HepG2 (cell line): ENCODE measurements at regions not wholly inside any gene's neighbourhood (a gene's known extent, or its start where the extent isn't known, plus 50 kb on each side); places are given as distances from the start of the nearest gene placed in this dataset.
"Not testable (repeated sequence)": the region's sequence is repeated elsewhere in the genome, so short reads cannot be mapped to it uniquely, and the experiment has no call there.

ENCODE experiments used
- ATAC-seq: fragments of 200-7000 bp; cut with Tn5 transposase; 3 replicates; pipeline ENCODE4 v1.9.1; 2020; ENCODE audit warnings: mild to moderate bottlenecking, moderate library complexity
- BruUV-seq: library from RNA; stranded (reverse); fragments of 400-500 nt; replicated peaks from 2 replicates; lab custom pipeline; 2021; lab: Mats Ljungman, UMichigan
- CTCF ChIA-PET: fragments of 300-600 bp; formaldehyde crosslinking; extraction: SDS; loops from one replicate; lab custom pipeline; 2021; ENCODE audit warnings: low total read pairs, inconsistent platforms, low intra/inter-chr PET ratio; lab: Yijun Ruan, JAX
- POLR2A ChIA-PET: fragments of 350-600 bp; sonication (Branson Sonifier 250); formaldehyde crosslinking; loops from one replicate; lab custom pipeline; 2020; ENCODE audit warnings: antibody characterized with exemption, inconsistent platforms; lab: Yijun Ruan, JAX
- DNase-seq: peaks from one replicate; pipeline ENCODE4 v3.0.0-alpha.2; 2015; ENCODE audit warnings: low spot score
- FAIRE-seq: peaks from 3 replicates; lab custom pipeline; 2011; peaks lifted over from hg19 to GRCh38; lab: Jason Lieb, UNC
- H2AFZ ChIP-seq: one replicate; pipeline ENCODE4 v1.6.1; 2011; ENCODE audit warnings: low read length, inconsistent platforms
- H3K27ac ChIP-seq: fragments of 300-600 bp; 3 replicates; pipeline ENCODE4 v1.8.0; 2011; ENCODE audit warnings: mixed run types, mild to moderate bottlenecking, mixed read lengths, low read length, inconsistent platforms; ENCODE audit not compliant: insufficient read depth; ENCODE audit errors: extremely low read length
- H3K27me3 ChIP-seq, 2 experiments: fragments of 200-600 bp in 1 of 2; 2 replicates in 1 of 2; 3 replicates in 1 of 2; pipeline versions ENCODE4 v1.6.0 to v1.8.0; 2011; ENCODE audit warnings: low read length in 2 of 2, mild to moderate bottlenecking in 2 of 2, moderate library complexity in 2 of 2, inconsistent platforms in 1 of 2; ENCODE audit not compliant: insufficient read depth in 2 of 2, control insufficient read depth in 1 of 2
- H3K36me3 ChIP-seq, 2 experiments: fragments of 200-600 bp in 1 of 2; replicated peaks in 1 of 2; 2 replicates in 1 of 2; 3 replicates in 1 of 2; pipeline versions ENCODE4 v1.5.1 to v1.8.0; 2011; ENCODE audit warnings: low read length in 2 of 2, inconsistent platforms in 1 of 2; ENCODE audit not compliant: insufficient read depth in 2 of 2, control insufficient read depth in 1 of 2
- H3K4me1 ChIP-seq: 2 replicates; pipeline ENCODE4 v1.5.1; 2012; ENCODE audit warnings: low read length, inconsistent platforms; ENCODE audit not compliant: insufficient read depth
- H3K4me2 ChIP-seq: 2 replicates; pipeline ENCODE4 v1.6.0; 2011; ENCODE audit warnings: low read depth, low read length, inconsistent platforms
- H3K4me3 ChIP-seq, 3 experiments: fragments of 200-600 bp in 1 of 3; sonication (generic), shearing (Covaris generic) in 1 of 3; replicated peaks in 1 of 3; 2 replicates each; pipeline ENCODE4 v1.5.1; 2011 to 2016; ENCODE audit warnings: low read length in 3 of 3, inconsistent platforms in 2 of 3, low read depth in 2 of 3, mild to moderate bottlenecking in 2 of 3, control low read depth in 1 of 3, mixed read lengths in 1 of 3; ENCODE audit not compliant: insufficient read depth in 1 of 3
- H3K79me2 ChIP-seq: one replicate; pipeline ENCODE4 v1.6.1; 2011; ENCODE audit warnings: low read length, inconsistent platforms; ENCODE audit not compliant: insufficient read depth
- H3K9ac ChIP-seq: 2 replicates; pipeline ENCODE4 v1.6.0; 2011; ENCODE audit warnings: mild to moderate bottlenecking, low read depth, low read length, inconsistent platforms; ENCODE audit not compliant: insufficient read depth
- H3K9me3 ChIP-seq: 2 replicates; pipeline ENCODE4 v1.5.1; 2012; ENCODE audit warnings: mild to moderate bottlenecking, low read length
- H4K20me1 ChIP-seq: 2 replicates; pipeline ENCODE4 v1.6.0; 2011; ENCODE audit warnings: inconsistent platforms, mild to moderate bottlenecking, low read length, moderate library complexity; ENCODE audit not compliant: insufficient read depth
- MAFF ChIP-seq: IDR thresholded peaks from 2 replicates; pipeline ENCODE4 v1.6.1; 2011; ENCODE audit warnings: low read depth, low read length, improper control_type of control experiment
- MAFK ChIP-seq, 2 experiments: IDR thresholded peaks in 1 of 2; conservative IDR thresholded peaks in 1 of 2; 2 replicates each; pipeline ENCODE4 v1.6.1; 2011; ENCODE audit warnings: improper control_type of control experiment in 2 of 2, low read length in 2 of 2
- THAP11 ChIP-seq: IDR thresholded peaks from 2 replicates; pipeline ENCODE4 v1.6.1; 2016; ENCODE audit warnings: missing biosample characterization, missing genetic modification reagents
- WGBS: methylation state at CpG from one replicate; pipeline ENCODE4 v1.1.6; 2017; ENCODE audit warnings: low lambda C conversion rate; 5-methylcytosine and 5-hydroxymethylcytosine counted together
- in situ Hi-C: cut with HindIII; loops from 2 replicates; pipeline ENCODE4 v1.10.0; 2017; ENCODE audit warnings: low pct_unique_long_range_greater_than_20kb; ENCODE audit not compliant: extremely low pct_ligation_motif_present
- intact Hi-C: fragments of 100-400 bp; cut with micrococcal nuclease; formaldehyde crosslinking; loops from one replicate; pipeline ENCODE4 v1.10.0; 2022; ENCODE audit not compliant: unreplicated experiment
- TF ChIP-seq, protein P1 (sequence below): sonication (generic); formaldehyde crosslinking; IDR thresholded peaks from 2 replicates; pipeline ENCODE4 v1.4.0; 2020; ENCODE audit warnings: missing genetic modification reagents

DNA sequence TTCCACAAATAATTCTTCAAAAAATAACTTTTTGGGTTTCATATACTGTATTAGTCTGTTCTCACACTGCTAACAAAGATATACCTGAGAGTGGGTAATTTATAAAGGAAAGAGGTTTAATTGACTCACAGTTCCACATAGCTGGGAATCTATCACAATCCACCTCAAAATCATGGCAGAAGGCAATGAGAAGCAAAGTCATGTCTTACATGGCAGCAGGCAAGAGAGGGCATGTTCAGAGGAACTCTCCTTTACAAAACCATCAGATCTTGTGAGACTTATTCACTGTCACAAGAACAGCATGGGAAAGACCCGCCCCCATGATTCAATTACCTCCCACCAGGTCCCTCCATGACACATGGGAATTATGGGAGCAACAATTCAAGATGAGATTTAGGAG lies 93.1 kb upstream of the NANOGP8 start:
- ATAC-seq, H3K79me2 ChIP-seq, POLR2A ChIA-PET, DNase-seq, CTCF ChIA-PET, H3K4me2 ChIP-seq, H4K20me1 ChIP-seq, H3K4me1 ChIP-seq, H2AFZ ChIP-seq, H3K9ac ChIP-seq, H3K36me3 ChIP-seq, FAIRE-seq, H3K4me3 ChIP-seq, H3K9me3 ChIP-seq, H3K27me3 ChIP-seq, BruUV-seq, H3K27ac ChIP-seq, in situ Hi-C loops, intact Hi-C loops: not testable (repeated sequence)
- whole genome bisulfite sequencing, result 82% methylated on average over 1 of the region's 1 CpG

DNA sequence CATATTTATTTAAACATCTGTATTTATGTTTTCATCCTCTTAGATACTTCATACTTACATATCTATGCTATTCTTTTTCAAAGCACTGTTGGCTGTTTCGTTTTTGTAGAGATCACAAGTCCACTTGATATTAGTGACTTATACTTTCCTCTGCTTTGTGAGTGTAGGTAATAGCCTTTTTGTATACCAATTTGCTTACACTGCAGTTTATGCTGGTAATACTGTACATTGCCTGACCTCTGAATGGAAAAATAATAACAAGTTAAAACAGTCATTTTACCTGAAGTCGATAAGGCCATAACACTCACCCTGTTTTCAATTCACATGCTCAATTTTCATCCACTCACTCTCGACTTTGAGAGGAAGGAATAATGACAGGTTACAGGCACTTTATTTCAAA lies 89.9 kb upstream of the NANOGP8 start:
- intact Hi-C loops (no loop called here), in situ Hi-C loops (no loop called here)
- Histone ChIP-seq H3K79me2 (no peaks in the 10 kb centered on the region), H2AFZ (no peak overlapping the region), H3K27ac (no peak overlapping the region), H3K9me3 (no peaks in the 10 kb centered on the region), H3K36me3 (no peaks in the 10 kb centered on the region), H3K4me2 (no peak overlapping the region), H3K4me1 (peaks cover 9% of the 10 kb centered on the region; the same call in 1 of the 2 replicates), H3K9ac (no peak overlapping the region), H3K27me3 (no peaks in the 10 kb centered on the region), H3K4me3 (no peak overlapping the region), H4K20me1 (no peaks in the 10 kb centered on the region)
- FAIRE-seq (no peak), DNase-seq (no peak), ATAC-seq (no peak)
- WGBS, result 9% methylated on average over 3 of the region's 3 CpGs
- ChIA-PET POLR2A (no interaction called here), CTCF (no interaction called here)
- TF ChIP-seq, protein P1, sequence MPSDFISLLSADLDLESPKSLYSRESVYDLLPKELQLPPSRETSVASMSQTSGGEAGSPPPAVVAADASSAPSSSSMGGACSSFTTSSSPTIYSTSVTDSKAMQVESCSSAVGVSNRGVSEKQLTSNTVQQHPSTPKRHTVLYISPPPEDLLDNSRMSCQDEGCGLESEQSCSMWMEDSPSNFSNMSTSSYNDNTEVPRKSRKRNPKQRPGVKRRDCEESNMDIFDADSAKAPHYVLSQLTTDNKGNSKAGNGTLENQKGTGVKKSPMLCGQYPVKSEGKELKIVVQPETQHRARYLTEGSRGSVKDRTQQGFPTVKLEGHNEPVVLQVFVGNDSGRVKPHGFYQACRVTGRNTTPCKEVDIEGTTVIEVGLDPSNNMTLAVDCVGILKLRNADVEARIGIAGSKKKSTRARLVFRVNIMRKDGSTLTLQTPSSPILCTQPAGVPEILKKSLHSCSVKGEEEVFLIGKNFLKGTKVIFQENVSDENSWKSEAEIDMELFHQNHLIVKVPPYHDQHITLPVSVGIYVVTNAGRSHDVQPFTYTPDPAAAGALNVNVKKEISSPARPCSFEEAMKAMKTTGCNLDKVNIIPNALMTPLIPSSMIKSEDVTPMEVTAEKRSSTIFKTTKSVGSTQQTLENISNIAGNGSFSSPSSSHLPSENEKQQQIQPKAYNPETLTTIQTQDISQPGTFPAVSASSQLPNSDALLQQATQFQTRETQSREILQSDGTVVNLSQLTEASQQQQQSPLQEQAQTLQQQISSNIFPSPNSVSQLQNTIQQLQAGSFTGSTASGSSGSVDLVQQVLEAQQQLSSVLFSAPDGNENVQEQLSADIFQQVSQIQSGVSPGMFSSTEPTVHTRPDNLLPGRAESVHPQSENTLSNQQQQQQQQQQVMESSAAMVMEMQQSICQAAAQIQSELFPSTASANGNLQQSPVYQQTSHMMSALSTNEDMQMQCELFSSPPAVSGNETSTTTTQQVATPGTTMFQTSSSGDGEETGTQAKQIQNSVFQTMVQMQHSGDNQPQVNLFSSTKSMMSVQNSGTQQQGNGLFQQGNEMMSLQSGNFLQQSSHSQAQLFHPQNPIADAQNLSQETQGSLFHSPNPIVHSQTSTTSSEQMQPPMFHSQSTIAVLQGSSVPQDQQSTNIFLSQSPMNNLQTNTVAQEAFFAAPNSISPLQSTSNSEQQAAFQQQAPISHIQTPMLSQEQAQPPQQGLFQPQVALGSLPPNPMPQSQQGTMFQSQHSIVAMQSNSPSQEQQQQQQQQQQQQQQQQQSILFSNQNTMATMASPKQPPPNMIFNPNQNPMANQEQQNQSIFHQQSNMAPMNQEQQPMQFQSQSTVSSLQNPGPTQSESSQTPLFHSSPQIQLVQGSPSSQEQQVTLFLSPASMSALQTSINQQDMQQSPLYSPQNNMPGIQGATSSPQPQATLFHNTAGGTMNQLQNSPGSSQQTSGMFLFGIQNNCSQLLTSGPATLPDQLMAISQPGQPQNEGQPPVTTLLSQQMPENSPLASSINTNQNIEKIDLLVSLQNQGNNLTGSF, result no peak
- TF ChIP-seq MAFF (peak; percentile 87), MAFK (conservative IDR thresholded peaks at IDR 0.05 in 1 of 2, IDR thresholded peaks at IDR 0.05 in 1 of 2; ENCODE audit: low read length in 2 of 2) (peak; percentile 84 to 92), THAP11 (CRISPR knock-in tag) (no peak)
- no TSS peak for BruUV-seq
